ENCODE measurements at regions not wholly inside any gene's neighbourhood (a gene's known extent, or its start where the extent isn't known, plus 50 kb on each side); places are given as distances from the start of the nearest gene placed in this dataset.

- TF ChIP-seq CTCF (conservative IDR thresholded peaks at IDR 0.05) (no peak), ZFX (IDR thresholded peaks at IDR 0.05) (no peak)
- H3K27ac ChIP-seq: no peak overlapping the region
Measured at GRCh38 chr9:74115976-74116375, 381.2 kb upstream of the RORB start.

GRCh38 chr9:74117151-74117550 is 380.0 kb upstream of the RORB start:
- no peak overlapping the region for H3K27ac ChIP-seq
- TF ChIP-seq ZFX (IDR thresholded peaks at IDR 0.05) (no peak), CTCF (conservative IDR thresholded peaks at IDR 0.05) (no peak)

- no peak for TF ChIP-seq CTCF (conservative IDR thresholded peaks at IDR 0.05)
- no peak overlapping the region for H3K27ac ChIP-seq
Measured at GRCh38 chr9:74117731-74118130, 379.4 kb upstream of the RORB start.

- no peak overlapping the region for H3K27ac ChIP-seq
- TF ChIP-seq CTCF (conservative IDR thresholded peaks at IDR 0.05): no peak
- no peak for TF ChIP-seq ZFX (IDR thresholded peaks at IDR 0.05)
Measured at GRCh38 chr9:74120061-74120460, 377.1 kb upstream of the RORB start.

- H3K27ac ChIP-seq: no peak overlapping the region
- no peak for TF ChIP-seq CTCF (conservative IDR thresholded peaks at IDR 0.05)
- TF ChIP-seq ZFX (IDR thresholded peaks at IDR 0.05): no peak
Measured at GRCh38 chr9:74120470-74120869, 376.7 kb upstream of the RORB start.

GRCh38 chr9:74122216-74122615 is 374.9 kb upstream of the RORB start:
- no peak overlapping the region for H3K27ac ChIP-seq
- TF ChIP-seq CTCF (conservative IDR thresholded peaks at IDR 0.05): no peak
- no peak for TF ChIP-seq ZFX (IDR thresholded peaks at IDR 0.05)

- H3K27ac ChIP-seq: no peak overlapping the region
- TF ChIP-seq ZFX (IDR thresholded peaks at IDR 0.05) (no peak), CTCF (conservative IDR thresholded peaks at IDR 0.05) (no peak)
Measured at GRCh38 chr9:74122661-74123060, 374.5 kb upstream of the RORB start.

All from C4-2B (cell line).